ENCODE measurements at regions not wholly inside any gene's neighbourhood (a gene's known extent, or its start where the extent isn't known, plus 50 kb on each side); places are given as distances from the start of the nearest gene placed in this dataset.

GRCh38 chr4:175514174-175514573 is 297.9 kb downstream of the GPM6A start:
- no peaks in the 10 kb centered on the region for H3K27me3 ChIP-seq (ENCODE audit: insufficient read depth)
- no peaks in the 10 kb centered on the region for H3K79me2 ChIP-seq (replicated peaks; ENCODE audit: insufficient read depth)
- DNase-seq (ENCODE audit: low spot score) (no peak), ATAC-seq (no peak)
- no peaks in the 10 kb centered on the region for H3K36me3 ChIP-seq (ENCODE audit: insufficient read depth)
- H3K4me1 ChIP-seq (ENCODE audit: insufficient read depth) = no peaks in the 10 kb centered on the region
- H3K4me3 Mint-ChIP-seq = no peak overlapping the region
- H3K27me3 Mint-ChIP-seq (ENCODE audit: insufficient read depth, low read depth, poor library complexity) = no peaks in the 10 kb centered on the region
- H3K4me1 Mint-ChIP-seq = no peaks in the 10 kb centered on the region
- H3K9me3 Mint-ChIP-seq = no peaks in the 10 kb centered on the region
- no peak overlapping the region for H3K27ac ChIP-seq (ENCODE audit: low read depth)
- no peak overlapping the region for H3K4me3 ChIP-seq
- no peak overlapping the region for H2AFZ ChIP-seq
- H3K4me2 ChIP-seq = no peak overlapping the region
- H3K27ac Mint-ChIP-seq = no peak overlapping the region
- TF ChIP-seq NANOG (IDR thresholded peaks at IDR 0.05; ENCODE audit: borderline replicate concordance) (no peak), POLR2AphosphoS5 (IDR thresholded peaks at IDR 0.05; ENCODE audit: low read depth) (no peak), REST (IDR thresholded peaks at IDR 0.05; ENCODE audit: unreplicated experiment) (no peak), ZNF114 (CRISPR knock-in tag; IDR thresholded peaks at IDR 0.05) (no peak), JUNB (IDR thresholded peaks at IDR 0.05; ENCODE audit: unreplicated experiment) (no peak), EZH2 (IDR thresholded peaks at IDR 0.05; ENCODE audit: low read depth, unreplicated experiment) (no peak), STAT1 (IDR thresholded peaks at IDR 0.05; ENCODE audit: unreplicated experiment) (no peak), EZH2phosphoT487 (IDR thresholded peaks at IDR 0.05; ENCODE audit: unreplicated experiment) (no peak), ETS1 (IDR thresholded peaks at IDR 0.05) (no peak), CREB1 (CRISPR knock-in tag; IDR thresholded peaks at IDR 0.05; ENCODE audit: low read depth) (no peak), ZNF462 (CRISPR knock-in tag; IDR thresholded peaks at IDR 0.05) (no peak), ZNF331 (CRISPR knock-in tag; IDR thresholded peaks at IDR 0.05; ENCODE audit: low read depth) (no peak)
- TF ChIP-seq, protein P1, sequence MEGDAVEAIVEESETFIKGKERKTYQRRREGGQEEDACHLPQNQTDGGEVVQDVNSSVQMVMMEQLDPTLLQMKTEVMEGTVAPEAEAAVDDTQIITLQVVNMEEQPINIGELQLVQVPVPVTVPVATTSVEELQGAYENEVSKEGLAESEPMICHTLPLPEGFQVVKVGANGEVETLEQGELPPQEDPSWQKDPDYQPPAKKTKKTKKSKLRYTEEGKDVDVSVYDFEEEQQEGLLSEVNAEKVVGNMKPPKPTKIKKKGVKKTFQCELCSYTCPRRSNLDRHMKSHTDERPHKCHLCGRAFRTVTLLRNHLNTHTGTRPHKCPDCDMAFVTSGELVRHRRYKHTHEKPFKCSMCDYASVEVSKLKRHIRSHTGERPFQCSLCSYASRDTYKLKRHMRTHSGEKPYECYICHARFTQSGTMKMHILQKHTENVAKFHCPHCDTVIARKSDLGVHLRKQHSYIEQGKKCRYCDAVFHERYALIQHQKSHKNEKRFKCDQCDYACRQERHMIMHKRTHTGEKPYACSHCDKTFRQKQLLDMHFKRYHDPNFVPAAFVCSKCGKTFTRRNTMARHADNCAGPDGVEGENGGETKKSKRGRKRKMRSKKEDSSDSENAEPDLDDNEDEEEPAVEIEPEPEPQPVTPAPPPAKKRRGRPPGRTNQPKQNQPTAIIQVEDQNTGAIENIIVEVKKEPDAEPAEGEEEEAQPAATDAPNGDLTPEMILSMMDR (conservative IDR thresholded peaks at IDR 0.05; ENCODE audit: low read depth in 2 of 2) = no peak
- H4K20me1 ChIP-seq (replicated peaks; ENCODE audit: insufficient read depth) = no peaks in the 10 kb centered on the region
- no peaks in the 10 kb centered on the region for H3K36me3 Mint-ChIP-seq (ENCODE audit: low read depth)
- no peaks in the 10 kb centered on the region for H3F3A ChIP-seq (replicated peaks; ENCODE audit: low read depth)
- H3K9me2 ChIP-seq (ENCODE audit: insufficient read depth) = no peaks in the 10 kb centered on the region

Measured in GM23338 (cell line).